ENCODE measurements at regions not wholly inside any gene's neighbourhood (a gene's known extent, or its start where the extent isn't known, plus 50 kb on each side); places are given as distances from the start of the nearest gene placed in this dataset.

DNA sequence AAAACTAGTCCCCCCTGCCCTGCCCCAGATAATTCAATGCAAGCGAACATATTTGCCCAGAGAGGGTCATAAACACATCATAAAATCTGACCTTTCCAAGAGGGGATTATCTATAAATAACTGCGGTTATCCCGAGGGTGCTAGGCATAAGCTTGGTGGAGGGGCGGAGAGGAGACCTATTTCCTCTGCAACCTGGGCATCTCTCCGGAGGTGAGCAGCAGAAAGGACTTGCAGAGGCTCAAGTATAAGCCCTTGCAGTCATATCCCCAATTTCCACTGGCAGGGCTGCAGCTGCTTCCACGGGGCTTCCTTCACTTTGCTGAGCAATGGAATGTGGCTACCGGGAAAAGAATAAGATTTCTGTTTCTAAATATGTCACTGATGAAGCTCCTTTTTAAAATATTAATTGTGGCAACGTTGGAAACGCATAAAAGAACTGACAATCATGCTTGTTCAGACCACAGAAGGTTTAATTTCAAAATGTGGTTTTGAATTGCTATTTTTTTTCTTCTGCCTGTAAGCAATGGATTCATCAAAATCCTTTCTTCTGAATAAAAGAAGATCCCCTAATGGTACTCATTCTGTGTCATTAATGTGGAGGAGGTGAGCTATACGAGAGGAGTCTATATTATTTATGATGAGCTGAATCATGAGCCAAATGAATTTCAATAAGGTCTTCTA, 268.9 kb upstream of the ATP2B1 start:
- no peak for DNase-seq

DNA sequence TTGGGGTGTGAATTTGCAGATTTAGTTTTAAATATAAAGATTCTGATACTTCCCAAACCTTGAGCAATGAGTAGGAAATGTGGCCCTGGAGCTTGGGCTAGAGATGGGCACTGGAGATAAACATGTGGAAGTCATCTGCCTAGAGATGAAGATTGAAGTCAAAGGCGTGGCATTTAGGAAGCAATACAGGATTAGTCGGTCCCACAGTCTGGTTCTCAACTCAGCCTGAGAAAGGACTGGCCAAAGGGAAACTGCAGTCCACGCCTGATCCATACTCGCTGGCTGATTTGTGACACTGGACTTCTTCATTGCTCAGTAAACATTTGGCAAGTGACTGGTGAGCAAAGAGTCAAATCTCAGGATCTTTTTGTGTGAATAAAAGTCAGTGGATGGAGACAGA, 268.2 kb upstream of the ATP2B1 start:
- DNase-seq = no peak

DNA sequence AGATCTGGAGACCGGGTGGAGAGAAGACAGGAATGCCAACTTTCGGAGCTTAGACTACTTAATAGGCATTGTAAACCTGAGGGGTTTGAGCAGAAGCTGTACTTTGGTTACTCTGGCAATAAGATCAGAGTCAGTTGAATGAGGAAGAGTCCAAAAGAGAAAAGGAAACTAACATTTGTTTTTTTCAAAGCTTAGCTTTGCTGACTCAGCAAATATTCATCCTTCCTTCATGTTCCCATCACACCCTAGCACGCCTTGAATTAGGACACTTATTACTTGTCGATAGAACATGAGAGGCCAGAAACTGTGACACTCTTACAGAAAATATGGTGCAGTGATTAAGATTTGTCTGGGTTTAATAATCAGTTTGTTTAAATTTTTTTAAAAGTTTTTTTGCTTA, 266.9 kb upstream of the ATP2B1 start:
- DNase-seq = no peak

DNA sequence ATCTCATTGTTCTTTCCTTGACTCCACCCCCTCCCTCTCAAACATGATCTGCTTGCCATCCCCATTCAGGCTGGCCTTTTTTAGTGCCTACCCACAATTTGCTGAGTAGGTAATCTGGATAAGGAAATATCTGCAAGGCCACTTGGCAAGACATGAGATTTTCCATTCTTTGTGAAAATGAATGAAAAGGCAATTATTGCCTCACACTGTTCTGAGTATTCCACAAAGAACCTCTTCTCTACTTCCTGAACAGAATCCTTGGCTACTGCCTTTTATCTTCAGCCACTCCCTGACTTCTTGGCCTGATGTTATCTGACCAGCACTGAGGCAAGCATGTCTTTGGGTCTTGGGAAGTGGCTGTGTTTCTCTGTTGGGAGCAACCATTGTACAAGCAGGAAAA, 263.2 kb upstream of the ATP2B1 start:
- no peak for DNase-seq

DNA sequence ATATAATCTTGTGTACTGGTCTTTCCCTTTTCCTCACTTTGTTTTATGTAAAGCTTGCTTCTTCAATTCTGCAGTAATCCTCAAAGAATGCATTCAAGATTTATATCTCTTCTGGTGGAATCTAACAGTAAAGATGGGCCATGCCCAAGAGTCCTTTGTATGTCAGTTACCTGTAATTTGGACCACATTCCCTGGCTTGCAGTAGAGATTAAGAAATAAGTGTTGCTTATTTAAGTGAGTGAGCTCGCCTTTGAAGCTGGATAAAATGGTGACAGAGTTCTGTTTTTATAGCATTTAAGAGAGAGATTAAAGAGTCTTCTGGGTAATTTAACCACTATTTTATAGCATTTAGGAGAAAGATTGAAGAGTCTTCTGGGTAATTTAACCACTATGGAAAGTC, 262.1 kb upstream of the ATP2B1 start:
- DNase-seq = no peak

DNA sequence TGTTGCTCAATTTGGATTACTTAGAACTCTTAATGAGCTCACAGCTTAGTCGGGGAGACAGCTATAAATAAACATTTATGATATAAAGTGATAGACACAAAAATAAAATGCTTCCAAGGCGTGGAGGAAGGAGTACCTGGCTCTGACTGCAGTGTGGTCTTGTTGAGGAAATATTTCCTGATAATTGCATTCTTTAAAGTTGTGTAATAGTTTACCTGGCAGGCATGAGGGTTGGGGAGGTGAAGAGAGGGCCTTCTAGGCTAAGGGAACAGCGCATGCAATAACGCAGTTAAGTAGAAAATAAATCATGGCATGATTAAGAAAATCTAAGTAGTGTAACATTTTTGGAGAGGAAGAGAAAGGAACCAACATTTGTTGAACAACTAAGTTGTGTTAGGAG, 260.5 kb upstream of the ATP2B1 start:
- no peak for DNase-seq

DNA sequence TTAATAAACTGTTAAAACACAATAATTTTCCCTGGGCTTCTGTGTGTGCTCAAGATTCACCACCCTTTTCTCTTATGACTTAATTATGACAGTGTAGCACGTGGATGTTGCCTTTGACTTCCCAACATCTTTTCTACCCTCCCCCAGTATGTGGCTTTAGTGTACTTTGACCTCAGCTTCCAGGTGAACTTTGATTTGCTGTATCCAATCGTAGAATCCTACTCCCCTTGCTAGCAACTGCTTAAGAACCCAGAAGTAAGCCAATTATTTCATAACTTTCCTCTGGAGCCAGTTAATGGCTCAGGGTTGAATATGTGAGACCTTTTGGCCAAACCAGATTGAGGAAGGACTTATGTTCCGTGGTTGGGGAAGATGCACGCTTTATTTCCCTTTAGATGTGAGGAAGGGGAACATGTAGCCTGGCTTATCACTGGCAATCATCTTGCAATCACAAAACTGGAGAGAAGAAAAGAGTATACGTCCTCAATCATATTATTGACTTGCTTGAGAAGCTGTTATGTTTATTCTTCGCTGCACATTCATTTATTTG, 259.6 kb upstream of the ATP2B1 start:
- DNase-seq = no peak

DNA sequence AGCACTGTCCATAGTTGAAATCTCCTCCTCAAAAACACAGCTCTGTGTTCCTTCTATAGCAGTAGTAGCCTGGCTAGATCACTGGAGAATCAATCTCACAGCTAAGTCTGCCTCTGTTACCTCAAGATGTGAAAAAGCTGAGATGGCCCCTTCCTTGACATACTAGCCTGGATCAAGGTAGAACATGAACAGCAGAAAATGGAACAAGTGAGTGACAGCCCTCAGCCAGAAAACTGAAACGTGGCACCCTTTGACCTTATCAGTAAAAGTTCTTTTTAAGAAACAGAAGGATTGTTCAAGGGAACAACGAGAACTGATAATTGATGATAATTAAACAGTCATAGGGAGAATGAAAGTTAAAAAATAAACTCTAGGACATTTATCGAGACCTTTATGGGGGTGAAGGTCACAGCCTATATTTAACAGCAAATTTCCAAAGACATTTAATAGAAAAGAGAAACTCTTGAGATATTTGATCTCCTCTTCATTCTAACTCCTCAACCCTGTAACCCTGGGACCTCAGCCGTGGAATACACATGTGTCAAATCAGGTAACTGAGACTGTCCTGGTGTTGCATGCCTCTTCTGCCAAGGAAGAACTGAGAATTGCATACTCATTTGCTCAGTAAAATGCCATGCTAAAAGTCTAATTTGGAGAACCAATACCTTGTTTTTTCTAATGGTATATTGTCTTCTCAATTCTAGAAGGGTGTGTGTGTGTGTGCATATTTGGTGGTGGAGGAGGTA, 258.0 kb upstream of the ATP2B1 start:
- no peak for DNase-seq

DNA sequence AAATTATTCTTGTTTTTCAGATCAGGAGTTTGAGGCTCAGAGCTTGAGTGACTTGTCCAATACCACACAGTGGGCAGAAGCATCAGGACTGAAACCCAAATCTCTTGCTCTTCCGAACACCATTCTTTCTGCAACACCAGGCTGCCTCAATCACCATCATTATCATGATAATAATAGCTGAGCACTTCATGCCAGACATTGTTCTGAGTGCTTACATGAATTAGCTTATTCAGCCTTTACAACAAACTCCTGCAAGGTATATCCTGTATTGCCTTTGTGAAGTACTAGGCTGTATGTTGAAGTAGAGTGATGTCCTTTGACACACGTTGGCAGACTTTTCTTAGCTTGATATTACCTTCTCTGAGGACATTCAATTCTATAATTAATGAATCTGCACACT, 257.4 kb upstream of the ATP2B1 start:
- no peak for DNase-seq

DNA sequence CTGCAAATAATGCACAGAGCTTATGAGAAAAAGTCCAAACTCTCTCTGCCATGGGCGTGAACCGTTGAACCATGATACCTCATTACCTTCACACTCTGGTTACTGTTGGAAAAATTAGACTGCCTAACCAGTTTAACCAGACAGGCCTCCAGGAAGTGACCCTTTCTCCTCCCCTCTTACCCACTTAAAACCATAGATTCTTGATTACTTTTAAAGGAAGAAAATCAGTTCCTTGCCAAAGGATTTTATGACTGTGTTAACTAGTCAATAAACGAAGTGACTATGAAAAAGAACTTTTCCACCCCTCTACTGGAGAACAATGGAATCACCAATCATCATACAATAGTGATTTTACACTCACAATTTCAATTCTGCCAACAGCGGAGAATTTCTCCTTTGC, 254.0 kb upstream of the ATP2B1 start:
- DNase-seq = no peak

DNA sequence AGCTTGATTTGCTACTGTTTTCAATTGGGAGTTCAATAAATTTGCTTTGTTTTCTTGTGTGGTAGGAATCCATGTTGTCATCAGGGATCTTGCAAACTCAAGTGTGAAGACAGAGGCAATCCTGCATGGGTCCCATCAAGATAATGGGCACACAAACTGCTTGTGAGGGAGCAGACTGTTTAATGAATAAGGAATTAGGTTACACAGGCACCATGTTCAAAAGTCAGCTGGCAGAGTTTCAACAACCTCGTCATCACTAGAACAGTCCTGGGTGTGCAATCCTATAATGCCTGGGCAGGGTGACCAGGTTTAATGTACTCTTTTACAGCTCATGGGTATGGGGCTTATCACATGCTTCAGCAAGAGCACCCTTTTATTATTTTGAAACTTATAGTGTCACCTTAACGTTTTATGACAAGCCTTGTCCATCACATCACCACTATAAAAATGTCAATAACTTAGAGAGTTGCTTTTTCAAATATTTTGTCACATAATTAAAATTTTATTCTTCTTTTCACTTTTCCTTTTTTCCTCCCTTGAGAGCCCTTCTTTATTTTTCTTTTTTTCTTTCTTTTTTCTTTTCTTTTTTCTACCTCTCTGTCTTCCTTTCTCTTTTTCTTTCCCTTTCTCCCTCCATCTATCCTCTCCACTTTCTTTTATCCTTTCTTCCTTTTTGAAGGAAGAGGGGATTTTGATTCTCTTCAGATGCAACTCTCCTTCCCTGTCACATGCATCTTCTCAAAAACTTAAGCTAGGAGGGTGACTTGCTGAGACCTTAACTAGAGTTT, 252.2 kb upstream of the ATP2B1 start:
- no peak for DNase-seq

DNA sequence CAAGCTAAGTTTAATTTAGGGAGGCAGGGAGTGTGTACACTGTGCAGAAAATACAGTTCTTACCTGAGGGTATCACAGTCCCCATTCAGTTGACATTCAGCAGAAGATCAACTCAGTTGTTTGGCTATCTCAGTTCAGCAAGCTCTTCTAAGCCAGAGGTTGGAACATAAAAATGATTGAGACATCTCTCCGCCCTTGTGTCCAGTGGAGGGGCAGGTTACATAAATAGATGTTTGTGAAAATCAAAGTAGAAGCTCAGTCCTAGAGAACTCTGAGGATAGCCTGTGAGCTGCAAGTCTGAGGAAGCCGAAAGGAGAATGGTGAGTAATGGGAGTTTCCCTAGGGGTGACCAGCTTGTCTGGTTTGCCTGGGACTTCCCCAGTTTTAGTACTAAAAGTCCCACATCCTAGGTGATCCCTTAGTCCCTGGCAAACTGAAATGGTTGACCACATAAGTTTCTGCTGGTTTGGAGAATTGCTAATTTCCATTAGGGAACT, 251.4 kb upstream of the ATP2B1 start:
- DNase-seq = no peak

DNA sequence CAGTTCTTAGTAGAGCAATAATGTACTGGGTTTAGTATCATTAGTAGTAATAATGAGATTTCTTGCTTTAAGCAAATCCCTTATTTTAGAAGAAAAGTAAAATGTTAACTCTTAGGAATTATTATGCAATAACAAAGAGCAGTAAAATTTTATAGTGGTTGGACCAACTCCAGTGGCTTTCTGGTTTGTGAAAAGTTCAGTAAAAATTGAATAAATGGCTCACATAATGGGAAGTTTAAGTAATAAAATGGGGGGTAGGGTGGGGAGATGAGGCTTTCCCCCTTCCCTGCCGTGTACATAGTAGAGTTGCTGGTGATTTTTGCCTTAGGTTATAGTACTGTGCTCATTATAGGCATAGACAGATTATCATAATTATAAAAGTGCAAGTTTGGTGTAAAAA, 250.5 kb upstream of the ATP2B1 start:
- DNase-seq = no peak

DNA sequence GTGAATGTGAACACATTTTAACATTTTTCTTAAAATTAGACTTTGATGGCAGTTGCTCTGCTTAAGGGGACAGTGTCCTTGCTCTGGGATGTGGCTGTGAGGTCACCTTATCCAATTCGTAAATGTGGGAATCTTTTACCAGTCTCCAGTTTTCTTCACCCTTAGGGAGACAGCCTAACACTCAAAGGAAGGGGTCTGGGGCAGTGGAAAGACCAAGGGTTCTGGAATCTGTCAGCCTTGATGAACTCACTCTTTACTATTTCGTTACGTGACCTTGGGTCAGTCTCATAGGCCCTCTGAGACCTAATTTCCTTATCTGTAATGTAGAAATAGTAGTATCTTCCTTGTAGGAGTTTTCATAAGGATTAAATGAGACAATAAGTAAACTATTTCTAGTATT, 245.6 kb upstream of the ATP2B1 start:
- no peak for DNase-seq

DNA sequence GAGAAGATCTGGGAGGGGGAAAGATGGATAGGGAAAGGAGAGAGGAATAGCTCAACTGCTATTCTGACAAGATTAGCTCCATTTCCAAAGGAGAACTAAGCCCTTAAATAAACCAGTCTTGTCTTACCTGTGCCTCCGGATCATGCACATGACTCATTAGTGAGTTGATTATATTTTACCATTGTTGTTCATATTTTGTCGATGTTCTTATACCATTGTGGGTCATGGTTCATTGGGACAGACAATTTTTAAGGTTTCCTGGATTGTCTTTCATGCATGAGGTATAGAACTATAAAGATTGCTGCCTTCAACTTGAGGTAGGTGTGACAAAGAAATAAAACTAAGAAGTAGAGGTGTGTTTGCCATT, 243.0 kb upstream of the ATP2B1 start:
- DNase-seq = no peak

DNA sequence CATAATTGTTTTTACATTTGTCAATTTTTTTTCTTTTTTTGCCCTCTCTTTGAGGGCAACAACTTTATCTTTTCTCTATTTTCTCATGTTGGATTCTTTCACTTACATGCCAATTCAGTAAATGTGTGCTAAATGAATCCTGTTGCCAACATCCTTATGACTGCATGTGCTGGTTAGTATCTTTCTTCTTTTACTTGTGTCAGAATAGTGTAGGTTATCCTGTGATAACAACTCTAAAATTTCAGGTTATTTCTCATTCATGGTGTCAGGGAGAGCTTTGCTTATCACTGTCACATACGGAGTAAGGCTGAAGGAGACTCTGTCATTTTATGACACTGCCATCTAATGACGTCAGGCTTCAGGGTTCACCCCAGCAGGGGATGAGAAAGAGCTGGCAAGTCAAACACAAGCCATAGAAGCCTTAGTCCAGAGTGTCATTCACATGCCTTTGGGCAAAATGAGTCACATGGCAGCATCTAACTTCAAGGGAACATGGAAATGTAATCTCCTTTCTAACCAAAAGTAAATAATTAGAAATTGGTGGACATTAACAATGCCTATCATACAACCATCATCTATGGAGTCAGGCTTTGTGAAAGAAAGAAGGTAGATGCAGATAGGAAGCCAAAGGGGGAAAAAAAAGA, 242.5 kb upstream of the ATP2B1 start:
- no peak for DNase-seq

DNA sequence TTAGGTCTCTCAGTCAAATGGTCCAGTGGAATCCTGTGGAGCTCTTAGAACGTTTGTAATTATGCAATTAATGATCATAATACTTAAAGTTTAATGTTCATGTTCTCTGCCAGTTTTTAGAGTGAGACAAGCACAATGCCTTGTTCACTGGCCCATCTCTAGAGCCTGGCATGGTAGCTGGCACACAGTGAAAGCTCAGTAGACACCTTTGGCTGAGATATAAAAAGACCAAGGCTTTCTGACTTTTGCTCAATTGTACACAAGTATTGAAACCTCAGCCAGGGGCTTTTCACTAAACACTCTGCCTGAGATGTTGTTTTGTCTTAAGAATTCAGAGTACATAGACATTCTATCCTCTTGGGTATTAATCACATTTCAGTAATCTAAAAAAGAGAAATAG, 241.8 kb upstream of the ATP2B1 start:
- no peak for DNase-seq

DNA sequence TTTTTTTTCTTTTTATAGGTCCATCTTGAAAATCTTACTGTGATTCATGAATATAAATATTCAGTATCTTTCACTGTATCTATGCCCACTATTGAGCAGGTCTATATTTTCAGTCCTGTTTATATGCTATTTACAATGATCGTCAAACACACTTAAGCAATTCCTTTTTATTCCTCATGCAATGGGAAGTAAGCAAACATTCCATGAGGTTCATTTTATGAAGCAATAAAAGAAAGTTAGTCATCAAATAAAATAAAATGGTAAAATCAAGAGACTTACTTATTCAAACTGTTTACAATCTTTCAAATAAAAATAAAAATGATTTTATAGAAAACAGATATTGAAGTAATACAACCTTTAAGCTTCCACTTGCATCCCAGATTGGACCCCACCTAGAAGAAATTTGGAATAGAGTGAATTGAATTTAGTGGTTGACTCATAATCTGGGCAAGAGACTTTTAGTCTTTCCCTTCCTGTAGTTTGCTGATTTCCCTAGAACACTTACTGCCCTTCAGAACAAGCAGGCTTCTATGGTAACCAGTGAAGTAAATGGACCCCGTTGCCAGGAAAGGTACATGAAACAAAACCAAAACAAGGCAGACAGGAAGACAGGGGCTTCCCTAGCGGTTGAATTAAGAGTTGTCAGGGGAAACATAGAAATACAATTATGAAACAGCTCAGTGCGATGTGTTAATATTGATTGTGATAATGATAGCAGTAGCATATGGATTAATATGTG, 241.0 kb upstream of the ATP2B1 start:
- peak in 1 of 4 experiments; percentile 1 for DNase-seq

DNA sequence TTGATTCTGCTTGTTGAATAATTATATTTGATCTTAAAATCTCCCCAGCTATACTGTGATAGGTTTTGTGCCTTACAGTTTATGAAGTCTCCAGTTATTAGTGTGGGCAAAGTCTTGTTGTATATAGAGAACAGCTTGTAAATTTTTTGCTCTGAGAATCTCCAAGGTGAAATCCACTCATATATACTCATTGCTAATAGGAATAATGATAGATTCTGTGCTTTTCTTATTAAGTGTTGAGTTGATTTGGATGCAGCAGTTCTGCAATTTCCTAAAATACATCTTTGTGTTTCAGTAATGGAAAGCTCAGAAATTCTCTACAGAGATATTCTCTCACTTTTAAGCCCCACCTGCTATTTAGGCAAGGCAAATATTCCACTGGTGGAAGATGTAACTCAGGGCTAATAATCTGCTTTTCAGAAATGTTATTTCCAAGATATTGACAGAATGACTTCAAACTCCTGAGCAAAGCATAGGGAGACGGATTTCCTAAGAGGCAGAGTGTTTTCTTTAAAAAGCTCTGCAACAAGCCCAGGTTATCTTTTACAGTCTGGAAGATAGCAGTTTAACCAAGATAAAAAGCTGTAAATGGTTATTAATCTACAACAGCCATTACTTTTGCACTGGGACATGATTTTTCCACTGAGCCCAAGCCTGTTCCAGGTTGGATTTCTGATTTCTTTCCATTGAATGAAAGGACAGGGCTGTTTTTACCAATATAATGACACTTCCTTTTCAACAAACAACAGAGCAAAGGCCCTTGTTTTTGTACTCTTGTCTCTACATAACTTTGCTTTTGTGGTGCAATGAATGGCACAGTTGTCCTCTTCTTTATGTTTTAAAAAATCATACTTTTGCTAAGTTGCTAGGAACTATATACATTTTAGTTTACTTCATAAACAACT, 239.9 kb upstream of the ATP2B1 start:
- DNase-seq = no peak

DNA sequence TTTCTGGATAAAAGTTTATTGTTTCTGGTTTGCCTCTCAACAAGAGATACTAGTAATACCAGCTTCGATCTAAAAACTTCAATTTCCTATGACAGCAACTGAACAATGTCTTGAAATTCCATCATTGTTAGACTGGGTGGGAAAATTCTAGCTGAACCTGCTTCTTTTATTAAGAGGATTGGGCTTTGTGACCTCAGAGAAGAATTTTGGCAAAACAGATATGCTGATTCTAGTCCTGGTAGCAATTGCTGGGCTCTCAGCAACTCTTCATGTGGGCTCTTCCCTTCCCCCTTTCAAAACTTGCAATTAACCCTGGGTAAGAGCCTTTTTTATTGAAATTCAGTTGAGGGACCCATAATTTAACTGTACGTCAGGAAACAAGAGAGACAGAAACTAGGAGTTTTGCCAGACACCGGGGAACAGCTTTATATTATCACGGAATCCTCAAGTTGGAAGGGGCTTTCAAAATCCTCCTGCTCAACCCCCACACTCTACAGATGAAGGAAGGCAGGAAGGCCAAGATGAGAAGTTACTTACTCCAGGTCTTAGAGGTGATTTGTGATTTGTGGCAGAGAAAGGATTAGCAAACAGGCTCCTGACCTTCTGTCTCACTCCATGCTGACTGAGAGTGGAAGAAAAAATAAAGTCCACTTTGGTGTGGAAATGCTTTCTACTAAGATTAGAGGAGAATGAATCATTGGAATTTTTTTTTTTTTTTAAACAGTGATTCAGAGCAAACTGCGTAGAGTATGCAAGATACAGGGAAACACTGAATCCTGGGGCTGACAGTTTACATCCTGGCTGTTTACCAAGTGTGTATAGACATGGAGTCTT, 239.0 kb upstream of the ATP2B1 start:
- no peak for DNase-seq

Data from activated naive CD4-positive, alpha-beta T cell (primary cell).